Astrocyte (in vitro differentiated cells and primary cell): ENCODE measurements at regions not wholly inside any gene's neighbourhood (a gene's known extent, or its start where the extent isn't known, plus 50 kb on each side); places are given as distances from the start of the nearest gene placed in this dataset.

ENCODE experiments used
- DNase-seq: peaks from one replicate; pipeline ENCODE4 v3.0.0-alpha.2; 2010; ENCODE audit warnings: low read depth
- FAIRE-seq: peaks from 2 replicates; lab custom pipeline; 2011; peaks lifted over from hg19 to GRCh38; lab: Jason Lieb, UNC
- H2AFZ ChIP-seq: 2 replicates; pipeline ENCODE4 v1.6.0; 2012; ENCODE audit warnings: low read depth, low read length, inconsistent platforms
- H3K27ac ChIP-seq: 2 replicates; pipeline ENCODE4 v1.5.1; 2011; ENCODE audit warnings: low read depth, low read length, inconsistent platforms
- H3K27me3 ChIP-seq: 2 replicates; pipeline ENCODE4 v1.6.0; 2011; ENCODE audit warnings: low read length, inconsistent platforms; ENCODE audit not compliant: insufficient read depth
- H3K36me3 ChIP-seq: 2 replicates; pipeline ENCODE4 v1.5.1; 2011; ENCODE audit warnings: low read length, inconsistent platforms; ENCODE audit not compliant: insufficient read depth
- H3K4me1 ChIP-seq: 2 replicates; pipeline ENCODE4 v1.5.1; 2011; ENCODE audit warnings: low read length, inconsistent platforms; ENCODE audit not compliant: insufficient read depth
- H3K4me2 ChIP-seq: 2 replicates; pipeline ENCODE4 v1.6.0; 2012; ENCODE audit warnings: low read length, inconsistent platforms
- H3K4me3 ChIP-seq: 2 replicates; pipeline ENCODE4 v1.5.1; 2011; ENCODE audit warnings: low read depth, mild to moderate bottlenecking, low read length, inconsistent platforms; ENCODE audit not compliant: insufficient read depth
- H3K79me2 ChIP-seq: 2 replicates; pipeline ENCODE4 v1.6.0; 2012; ENCODE audit warnings: mild to moderate bottlenecking, low read length, inconsistent platforms; ENCODE audit not compliant: insufficient read depth
- H3K9ac ChIP-seq: 2 replicates; pipeline ENCODE4 v1.6.0; 2012; ENCODE audit warnings: mild to moderate bottlenecking, low read length, inconsistent platforms
- H3K9me3 ChIP-seq: 2 replicates; pipeline ENCODE4 v1.5.1; 2012; ENCODE audit warnings: low read depth, mild to moderate bottlenecking, low read length, inconsistent platforms; ENCODE audit not compliant: insufficient read depth
- H4K20me1 ChIP-seq: 2 replicates; pipeline ENCODE4 v1.6.0; 2012; ENCODE audit warnings: low read length, inconsistent platforms; ENCODE audit not compliant: insufficient read depth
- H3K27ac Mint-ChIP-seq: one replicate; pipeline ENCODE4 v1.8.0; 2021; ENCODE audit warnings: mild to moderate bottlenecking, mixed read lengths; ENCODE audit not compliant: unreplicated experiment
- H3K27me3 Mint-ChIP-seq: one replicate; pipeline ENCODE4 v1.8.0; 2021; ENCODE audit warnings: low read depth, mixed read lengths; ENCODE audit not compliant: unreplicated experiment
- H3K36me3 Mint-ChIP-seq: one replicate; pipeline ENCODE4 v1.8.0; 2021; ENCODE audit warnings: low read depth, mixed read lengths; ENCODE audit not compliant: unreplicated experiment
- H3K4me1 Mint-ChIP-seq: one replicate; pipeline ENCODE4 v1.8.0; 2021; ENCODE audit warnings: low read depth, mixed read lengths; ENCODE audit not compliant: unreplicated experiment
- H3K4me3 Mint-ChIP-seq: one replicate; pipeline ENCODE4 v1.8.0; 2021; ENCODE audit warnings: mild to moderate bottlenecking, moderate library complexity, mixed read lengths; ENCODE audit not compliant: unreplicated experiment
- H3K9me3 Mint-ChIP-seq: one replicate; pipeline ENCODE4 v1.8.0; 2021; ENCODE audit warnings: mild to moderate bottlenecking, mixed read lengths; ENCODE audit not compliant: unreplicated experiment
- EZH2 ChIP-seq: IDR thresholded peaks from 2 replicates; pipeline ENCODE4 v1.6.1; 2012; ENCODE audit warnings: mild to moderate bottlenecking, low read length, inconsistent platforms; ENCODE audit not compliant: insufficient read depth
- TF ChIP-seq, protein P1 (sequence below): IDR thresholded peaks from 2 replicates; pipeline ENCODE4 v1.5.1; 2011; ENCODE audit warnings: low read depth, mild to moderate bottlenecking, inconsistent platforms, low read length, moderate library complexity; ENCODE audit not compliant: insufficient read depth

DNA sequence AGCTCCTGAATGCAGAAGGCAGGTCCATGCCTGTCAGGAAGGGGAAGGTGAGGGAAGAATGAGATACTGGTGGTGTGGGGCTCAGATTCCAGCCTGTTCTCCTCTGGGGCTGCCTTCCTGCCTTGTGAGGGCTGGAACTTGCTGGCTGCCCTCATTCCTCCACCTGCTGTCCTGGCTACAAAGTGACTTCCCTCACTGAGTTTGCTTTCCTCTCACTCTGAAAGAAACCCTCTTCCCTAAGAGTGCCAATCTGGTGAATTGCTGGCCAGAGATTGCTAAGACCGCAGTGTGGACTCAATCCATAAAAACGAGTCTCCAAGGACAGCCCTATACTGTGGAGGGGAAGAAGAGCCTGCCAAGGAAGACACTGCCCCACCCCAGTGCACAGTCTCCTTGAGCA, 664.4 kb upstream of the HS6ST1 start:
- H3K36me3 Mint-ChIP-seq, result no peaks in the 10 kb centered on the region
- peaks cover 18% of the 10 kb centered on the region for H3K27me3 Mint-ChIP-seq
- TF ChIP-seq, protein P1, sequence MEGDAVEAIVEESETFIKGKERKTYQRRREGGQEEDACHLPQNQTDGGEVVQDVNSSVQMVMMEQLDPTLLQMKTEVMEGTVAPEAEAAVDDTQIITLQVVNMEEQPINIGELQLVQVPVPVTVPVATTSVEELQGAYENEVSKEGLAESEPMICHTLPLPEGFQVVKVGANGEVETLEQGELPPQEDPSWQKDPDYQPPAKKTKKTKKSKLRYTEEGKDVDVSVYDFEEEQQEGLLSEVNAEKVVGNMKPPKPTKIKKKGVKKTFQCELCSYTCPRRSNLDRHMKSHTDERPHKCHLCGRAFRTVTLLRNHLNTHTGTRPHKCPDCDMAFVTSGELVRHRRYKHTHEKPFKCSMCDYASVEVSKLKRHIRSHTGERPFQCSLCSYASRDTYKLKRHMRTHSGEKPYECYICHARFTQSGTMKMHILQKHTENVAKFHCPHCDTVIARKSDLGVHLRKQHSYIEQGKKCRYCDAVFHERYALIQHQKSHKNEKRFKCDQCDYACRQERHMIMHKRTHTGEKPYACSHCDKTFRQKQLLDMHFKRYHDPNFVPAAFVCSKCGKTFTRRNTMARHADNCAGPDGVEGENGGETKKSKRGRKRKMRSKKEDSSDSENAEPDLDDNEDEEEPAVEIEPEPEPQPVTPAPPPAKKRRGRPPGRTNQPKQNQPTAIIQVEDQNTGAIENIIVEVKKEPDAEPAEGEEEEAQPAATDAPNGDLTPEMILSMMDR, result no peak
- TF ChIP-seq EZH2, result no peak
- no peaks in the 10 kb centered on the region for H3K4me1 ChIP-seq
- no peak overlapping the region for H3K9ac ChIP-seq
- no peaks in the 10 kb centered on the region for H3K9me3 ChIP-seq
- H3K27ac Mint-ChIP-seq, result no peak overlapping the region
- no peak for DNase-seq
- no peak overlapping the region for H3K4me2 ChIP-seq
- FAIRE-seq, result no peak
- no peak overlapping the region for H2AFZ ChIP-seq
- no peak overlapping the region for H3K27ac ChIP-seq
- peaks cover 22% of the 10 kb centered on the region for H3K4me1 Mint-ChIP-seq
- no peak overlapping the region for H3K4me3 ChIP-seq
- no peaks in the 10 kb centered on the region for H4K20me1 ChIP-seq
- H3K79me2 ChIP-seq, result no peaks in the 10 kb centered on the region
- H3K27me3 ChIP-seq, result no peaks in the 10 kb centered on the region
- no peak overlapping the region for H3K4me3 Mint-ChIP-seq
- H3K9me3 Mint-ChIP-seq, result no peaks in the 10 kb centered on the region
- no peaks in the 10 kb centered on the region for H3K36me3 ChIP-seq

DNA sequence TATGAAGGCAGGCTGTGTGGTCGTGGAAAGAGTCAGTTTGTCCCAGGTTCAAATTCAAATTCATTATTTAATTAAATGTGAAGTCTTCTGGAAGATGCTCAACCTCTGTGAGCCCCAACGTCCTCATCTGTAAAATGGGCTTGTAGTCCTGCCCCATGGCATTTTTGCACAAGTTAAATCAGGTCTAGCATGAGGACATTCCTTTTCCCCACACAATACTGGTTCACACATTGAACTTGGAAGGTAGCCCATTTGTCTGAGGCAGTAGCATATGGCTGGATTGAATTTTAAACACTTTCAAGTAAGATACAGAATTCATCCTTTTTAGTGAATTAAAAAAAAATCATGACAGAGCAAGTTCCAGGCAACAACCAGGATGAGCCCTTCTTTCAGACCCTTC, 665.4 kb upstream of the HS6ST1 start:
- H3K4me1 ChIP-seq, result no peaks in the 10 kb centered on the region
- H2AFZ ChIP-seq, result no peak overlapping the region
- no peak for FAIRE-seq
- no peak overlapping the region for H3K9ac ChIP-seq
- DNase-seq, result no peak
- Mint-ChIP-seq H3K27ac (no peak overlapping the region), H3K36me3 (peaks cover 2% of the 10 kb centered on the region), H3K9me3 (no peaks in the 10 kb centered on the region), H3K27me3 (peaks cover 23% of the 10 kb centered on the region), H3K4me3 (no peak overlapping the region), H3K4me1 (peaks cover 21% of the 10 kb centered on the region)
- TF ChIP-seq EZH2, result no peak
- TF ChIP-seq, protein P1, result no peak
- H3K79me2 ChIP-seq, result no peaks in the 10 kb centered on the region
- no peak overlapping the region for H3K4me2 ChIP-seq
- no peak overlapping the region for H3K27ac ChIP-seq
- no peaks in the 10 kb centered on the region for H3K9me3 ChIP-seq
- H3K27me3 ChIP-seq, result no peaks in the 10 kb centered on the region
- H4K20me1 ChIP-seq, result no peaks in the 10 kb centered on the region
- H3K36me3 ChIP-seq, result no peaks in the 10 kb centered on the region
- H3K4me3 ChIP-seq, result no peak overlapping the region

DNA sequence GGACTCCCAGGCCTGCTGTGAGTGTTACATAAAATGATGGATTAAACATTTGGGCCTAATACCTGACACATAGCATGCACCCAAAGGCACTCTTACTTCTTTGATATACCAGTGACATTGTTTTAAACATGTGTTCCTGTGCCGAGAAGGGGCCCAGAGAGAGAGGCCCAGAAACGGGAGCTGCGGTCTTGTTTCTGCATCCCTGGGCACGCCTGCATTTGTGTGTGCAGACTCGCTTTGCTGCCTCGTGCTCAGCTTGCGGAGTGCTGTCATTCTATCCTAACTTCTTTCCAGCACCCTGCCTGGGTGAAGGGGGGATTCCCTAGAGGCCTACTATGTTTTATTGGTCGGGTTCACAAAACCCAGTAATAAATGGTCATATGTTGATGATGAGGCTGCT, 666.2 kb upstream of the HS6ST1 start:
- Mint-ChIP-seq H3K27me3 (peaks cover 31% of the 10 kb centered on the region), H3K9me3 (no peaks in the 10 kb centered on the region), H3K36me3 (peaks cover 3% of the 10 kb centered on the region), H3K27ac (no peak overlapping the region), H3K4me3 (no peak overlapping the region), H3K4me1 (peaks cover 20% of the 10 kb centered on the region)
- Histone ChIP-seq H3K79me2 (no peaks in the 10 kb centered on the region), H3K27ac (no peak overlapping the region), H4K20me1 (no peaks in the 10 kb centered on the region), H3K9ac (no peak overlapping the region), H2AFZ (no peak overlapping the region), H3K36me3 (no peaks in the 10 kb centered on the region), H3K9me3 (no peaks in the 10 kb centered on the region), H3K4me2 (no peak overlapping the region), H3K27me3 (no peaks in the 10 kb centered on the region), H3K4me3 (no peak overlapping the region), H3K4me1 (no peaks in the 10 kb centered on the region)
- TF ChIP-seq, protein P1, result no peak
- TF ChIP-seq EZH2, result no peak
- no peak for FAIRE-seq
- no peak for DNase-seq
